ENCODE measurements at regions not wholly inside any gene's neighbourhood (a gene's known extent, or its start where the extent isn't known, plus 50 kb on each side); places are given as distances from the start of the nearest gene placed in this dataset.

DNA sequence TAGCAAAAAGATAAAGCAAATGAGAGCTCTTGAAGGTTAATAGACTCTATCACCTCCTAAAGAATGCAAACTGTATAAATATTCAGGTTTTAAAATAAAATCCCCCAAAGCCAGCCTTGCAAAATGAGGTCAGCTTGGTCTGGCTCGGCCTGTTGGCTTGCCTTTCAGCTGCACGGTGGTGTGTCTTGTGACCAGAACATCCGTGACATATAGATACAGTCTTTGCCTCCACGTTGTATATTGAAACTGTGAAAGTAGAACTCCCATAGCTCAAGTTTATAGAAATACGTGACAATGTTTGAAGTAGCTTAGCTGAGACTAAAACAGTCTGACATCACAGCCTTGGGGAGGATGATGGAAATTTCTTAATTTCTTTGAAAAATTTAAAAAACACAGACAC lies 236.6 kb upstream of the MYOCD start:
- TF ChIP-seq CTCF (IDR thresholded peaks at IDR 0.05) = no peak
- intact Hi-C loops (cut with DNase I) = no loop called here

GRCh38 chr17:12431188-12431587 lies 234.5 kb upstream of the MYOCD start:
- Histone ChIP-seq H3K4me1 (no peaks in the 10 kb centered on the region), H3K9me3 (no peaks in the 10 kb centered on the region), H3K36me3 (no peaks in the 10 kb centered on the region), H3K27ac (no peak overlapping the region), H3K27me3 (no peaks in the 10 kb centered on the region), H3K4me3 (no peak overlapping the region)
- intact Hi-C loops (cut with DNase I) = no loop called here
- no peak for ATAC-seq
- DNase-seq = no peak
- no peak for TF ChIP-seq CTCF (IDR thresholded peaks at IDR 0.05)

More for the DNA sequence above, 236.6 kb upstream of the MYOCD start:
- Histone ChIP-seq H3K4me3 (no peak overlapping the region), H3K4me1 (no peaks in the 10 kb centered on the region), H3K36me3 (no peaks in the 10 kb centered on the region), H3K9me3 (peaks cover 0 to 8% of the 10 kb centered on the region in 2 donors), H3K27ac (no peak overlapping the region), H3K27me3 (no peaks in the 10 kb centered on the region)
- ATAC-seq = no peak
- no peak for DNase-seq

DNA sequence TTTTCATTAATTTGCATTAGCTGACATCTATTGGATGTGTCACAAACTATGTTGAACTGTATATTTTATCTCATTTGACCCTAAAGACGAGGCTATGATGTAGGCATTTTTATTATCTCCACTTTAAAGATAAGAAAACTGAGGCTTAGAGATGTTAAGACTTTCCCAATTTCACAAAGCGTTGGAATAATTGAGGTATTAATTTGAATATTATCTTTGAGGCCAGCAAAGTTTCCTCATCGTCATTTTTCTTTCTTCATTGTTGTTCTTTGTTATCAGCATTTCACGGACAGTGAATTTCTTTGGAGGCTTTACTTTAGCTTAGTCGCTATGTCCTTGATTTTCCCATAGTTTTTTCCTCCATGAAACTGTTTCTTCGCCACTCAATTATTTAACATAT lies 227.5 kb upstream of the MYOCD start:
- no peak overlapping the region for H3K27ac ChIP-seq
- H3K36me3 ChIP-seq = no peaks in the 10 kb centered on the region
- H3K4me3 ChIP-seq = no peak overlapping the region
- no peak for ATAC-seq
- H3K27me3 ChIP-seq = no peaks in the 10 kb centered on the region
- no peak for DNase-seq
- TF ChIP-seq CTCF (IDR thresholded peaks at IDR 0.05) = no peak
- peaks cover 0 to 15% of the 10 kb centered on the region in 2 donors for H3K9me3 ChIP-seq
- intact Hi-C loops (cut with DNase I) = no loop called here
- H3K4me1 ChIP-seq = no peaks in the 10 kb centered on the region

DNA sequence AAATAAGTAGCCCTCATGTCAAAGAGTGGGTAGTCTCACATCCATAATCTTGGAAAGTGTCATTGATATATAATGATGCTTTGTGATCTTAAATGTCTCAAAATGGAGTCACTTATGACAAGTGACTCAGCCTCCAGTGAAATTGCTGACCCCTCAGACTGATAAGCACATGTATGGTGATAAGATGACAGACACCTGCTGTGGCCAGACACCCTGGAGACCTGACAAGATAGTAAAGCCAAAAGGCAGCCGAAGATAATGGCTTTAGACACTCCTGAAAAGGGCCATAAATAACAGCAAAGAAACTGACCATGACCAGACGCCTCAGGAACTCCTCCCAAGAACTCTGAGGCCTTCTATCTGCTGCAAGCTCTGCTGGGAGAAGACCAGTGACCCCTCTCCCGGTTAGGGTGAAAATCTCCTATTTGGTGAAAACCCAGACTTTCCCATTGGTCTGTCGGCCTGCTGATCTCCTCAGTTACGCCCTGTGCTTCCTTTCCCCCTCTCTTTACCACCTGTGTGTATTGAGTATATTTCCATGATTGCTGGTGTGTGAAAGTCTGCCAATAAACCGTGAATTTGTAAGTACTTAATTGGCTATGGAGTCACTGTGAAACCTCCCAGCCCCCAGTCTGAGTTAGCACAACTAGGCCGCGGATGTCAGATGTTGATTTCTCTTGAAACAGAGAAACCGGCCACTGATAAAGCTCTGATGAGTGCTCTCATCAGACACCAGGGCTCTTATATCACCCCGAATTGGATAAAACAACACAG lies 226.7 kb upstream of the MYOCD start:
- Histone ChIP-seq H3K36me3 (no peaks in the 10 kb centered on the region), H3K9me3 (peaks cover 0 to 15% of the 10 kb centered on the region in 2 donors), H3K4me1 (no peaks in the 10 kb centered on the region), H3K4me3 (no peak overlapping the region), H3K27ac (no peak overlapping the region), H3K27me3 (no peaks in the 10 kb centered on the region)
- DNase-seq (no peak), ATAC-seq (no peak)
- no peak for TF ChIP-seq CTCF (IDR thresholded peaks at IDR 0.05)
- intact Hi-C loops (cut with DNase I) = no loop called here

- ATAC-seq = no peak
- intact Hi-C loops (cut with DNase I) = no loop called here
- Histone ChIP-seq H3K36me3 (no peaks in the 10 kb centered on the region), H3K27me3 (no peaks in the 10 kb centered on the region), H3K27ac (no peak overlapping the region), H3K4me3 (no peak overlapping the region), H3K4me1 (no peaks in the 10 kb centered on the region), H3K9me3 (peaks cover 0 to 19% of the 10 kb centered on the region in 2 donors)
- DNase-seq = no peak
- TF ChIP-seq CTCF (IDR thresholded peaks at IDR 0.05) = no peak
These were observed 220.4 kb upstream of the MYOCD start for GRCh38 chr17:12445331-12445730.
